MCF 10A (cell line): ENCODE measurements at regions not wholly inside any gene's neighbourhood (a gene's known extent, or its start where the extent isn't known, plus 50 kb on each side); places are given as distances from the start of the nearest gene placed in this dataset.
A peak's percentile ranks its signal among the peaks of the same experiment; 100 is the strongest.

ENCODE experiments used
- BruUV-seq: library from RNA; stranded (reverse); fragments of 400-500 nt; replicated peaks from 2 replicates; lab custom pipeline; 2021; lab: Mats Ljungman, UMichigan
- CTCF ChIA-PET: fragments of 300-600 bp; sonication (Branson Sonifier 250); formaldehyde crosslinking; extraction: SDS; loops from one replicate; lab custom pipeline; 2021; ENCODE audit warnings: antibody characterized with exemption, inconsistent platforms; lab: Yijun Ruan, JAX
- POLR2A ChIA-PET: fragments of 300-600, 350-650 bp; sonication (Branson Sonifier 250); formaldehyde crosslinking; extraction: SDS; loops from one replicate; lab custom pipeline; 2020; ENCODE audit warnings: antibody characterized with exemption, inconsistent platforms; lab: Yijun Ruan, JAX
- DNase-seq: peaks from one replicate; pipeline ENCODE4 v3.0.0-alpha.2; 2018; ENCODE audit not compliant: unreplicated experiment
- H3K27ac Mint-ChIP-seq: one replicate; pipeline ENCODE4 v1.8.0; 2022; ENCODE audit warnings: mild to moderate bottlenecking, low read depth, mixed read lengths; ENCODE audit not compliant: unreplicated experiment
- H3K27me3 Mint-ChIP-seq: one replicate; pipeline ENCODE4 v1.8.0; 2022; ENCODE audit warnings: mixed read lengths; ENCODE audit not compliant: insufficient read depth, unreplicated experiment
- H3K36me3 Mint-ChIP-seq: one replicate; pipeline ENCODE4 v1.8.0; 2022; ENCODE audit warnings: mild to moderate bottlenecking, moderate library complexity, mixed read lengths; ENCODE audit not compliant: insufficient read depth, unreplicated experiment
- H3K4me1 Mint-ChIP-seq: one replicate; pipeline ENCODE4 v1.8.0; 2022; ENCODE audit warnings: mixed read lengths; ENCODE audit not compliant: insufficient read depth, unreplicated experiment
- H3K4me3 Mint-ChIP-seq: one replicate; pipeline ENCODE4 v1.8.0; 2022; ENCODE audit warnings: mild to moderate bottlenecking, moderate library complexity, mixed read lengths; ENCODE audit not compliant: unreplicated experiment
- H3K9me3 Mint-ChIP-seq: one replicate; pipeline ENCODE4 v1.8.0; 2022; ENCODE audit warnings: mixed read lengths; ENCODE audit not compliant: unreplicated experiment
- CTCF ChIP-seq: fragments of 200-600 bp; IDR thresholded peaks from one replicate; pipeline ENCODE4 v1.8.0; 2022; ENCODE audit warnings: antibody characterized with exemption, mild to moderate bottlenecking; ENCODE audit not compliant: unreplicated experiment
- intact Hi-C: fragments of 100-400 bp; cut with micrococcal nuclease; formaldehyde crosslinking; loops from 2 replicates; pipeline ENCODE4 v1.14.1; 2022

- H3K4me1 Mint-ChIP-seq: no peaks in the 10 kb centered on the region
- intact Hi-C loops: loop anchor here (1.0 kb wide), 3 partner anchors 234 to 393 kb away; no protein-coding TSS in a partner anchor
- H3K9me3 Mint-ChIP-seq: no peaks in the 10 kb centered on the region
- no peak overlapping the region for H3K27ac Mint-ChIP-seq
- peaks cover 25% of the 10 kb centered on the region for H3K27me3 Mint-ChIP-seq
- peak; percentile 57 for TF ChIP-seq CTCF
- DNase-seq: peak; percentile 22
- no peak overlapping the region for H3K4me3 Mint-ChIP-seq
- BruUV-seq: no TSS peak
- H3K36me3 Mint-ChIP-seq: no peaks in the 10 kb centered on the region
- ChIA-PET CTCF (interaction anchor here (0.5 to 7.0 kb wide), 45 partner anchors 8 to 740 kb away, joined by 3 to 200 read pairs (median 3); no protein-coding TSS in a partner anchor), POLR2A (interaction anchor here (0.6 to 1.8 kb wide), 2 partner anchors 340 to 1133 kb away, joined by 3 to 10 read pairs; no protein-coding TSS in a partner anchor)
These were observed 223.6 kb upstream of the PDZRN3 start for GRCh38 chr3:73848173-73848906.

- Mint-ChIP-seq H3K27me3 (peaks cover 25% of the 10 kb centered on the region), H3K36me3 (no peaks in the 10 kb centered on the region), H3K9me3 (no peaks in the 10 kb centered on the region), H3K27ac (no peak overlapping the region), H3K4me3 (no peak overlapping the region), H3K4me1 (no peaks in the 10 kb centered on the region)
- TF ChIP-seq CTCF: no peak
- no TSS peak for BruUV-seq
- ChIA-PET POLR2A (no interaction called here), CTCF (interaction anchor here (0.7 to 7.0 kb wide), 14 partner anchors 16 to 1972 kb away, joined by 3 to 200 read pairs (median 4); no protein-coding TSS in a partner anchor)
- DNase-seq: no peak
- intact Hi-C loops: no loop called here
These were observed 222.2 kb upstream of the PDZRN3 start for GRCh38 chr3:73846951-73847350.

GRCh38 chr3:73839032-73839431, 214.3 kb upstream of the PDZRN3 start:
- H3K9me3 Mint-ChIP-seq: peaks cover 8% of the 10 kb centered on the region
- no peak overlapping the region for H3K4me3 Mint-ChIP-seq
- POLR2A ChIA-PET: no interaction called here
- no peaks in the 10 kb centered on the region for H3K36me3 Mint-ChIP-seq
- no peak for DNase-seq
- no peak for TF ChIP-seq CTCF
- no peaks in the 10 kb centered on the region for H3K4me1 Mint-ChIP-seq
- H3K27ac Mint-ChIP-seq: no peak overlapping the region
- CTCF ChIA-PET: no interaction called here
- H3K27me3 Mint-ChIP-seq: no peaks in the 10 kb centered on the region
- intact Hi-C loops: no loop called here
- BruUV-seq: no TSS peak

GRCh38 chr3:73835945-73836344, 211.2 kb upstream of the PDZRN3 start:
- CTCF ChIA-PET: interaction anchor here (0.8 to 1.9 kb wide), 3 partner anchors 13 to 329 kb away, joined by 3 to 9 read pairs (median 5); no protein-coding TSS in a partner anchor
- intact Hi-C loops: no loop called here
- Mint-ChIP-seq H3K27me3 (no peaks in the 10 kb centered on the region), H3K4me3 (no peak overlapping the region), H3K4me1 (no peaks in the 10 kb centered on the region), H3K9me3 (peaks cover 8% of the 10 kb centered on the region), H3K27ac (no peak overlapping the region), H3K36me3 (no peaks in the 10 kb centered on the region)
- POLR2A ChIA-PET: no interaction called here
- no peak for DNase-seq
- TF ChIP-seq CTCF: no peak
- BruUV-seq: no TSS peak
